Endothelial cell of umbilical vein (primary cell): ENCODE measurements at regions not wholly inside any gene's neighbourhood (a gene's known extent, or its start where the extent isn't known, plus 50 kb on each side); places are given as distances from the start of the nearest gene placed in this dataset.

ENCODE experiments used
- BruUV-seq: library from RNA; stranded (reverse); fragments of 400-500 nt; replicated peaks from 2 replicates; lab custom pipeline; 2021; lab: Mats Ljungman, UMichigan
- CTCF ChIA-PET: fragments of 300-600, 350-600 bp; sonication (Branson Sonifier 250); formaldehyde crosslinking; loops from one replicate; lab custom pipeline; 2021; ENCODE audit warnings: antibody characterized with exemption, inconsistent platforms; lab: Charles Lee
- POLR2A ChIA-PET: fragments of 300-600, 350-600 bp; sonication (Branson Sonifier 250); formaldehyde crosslinking; loops from one replicate; lab custom pipeline; 2021; ENCODE audit warnings: antibody characterized with exemption, inconsistent platforms; lab: Charles Lee
- DNase-seq: peaks from one replicate; pipeline ENCODE4 v3.0.0-alpha.2; 2011; ENCODE audit warnings: low read depth, low spot score
- FAIRE-seq: peaks from 2 replicates; lab custom pipeline; 2011; peaks lifted over from hg19 to GRCh38; lab: Jason Lieb, UNC
- H2AFZ ChIP-seq: 2 replicates; pipeline ENCODE4 v1.6.0; 2012; ENCODE audit warnings: low read depth, low read length, control low read depth, inconsistent platforms
- H3K27ac ChIP-seq: 2 replicates; pipeline ENCODE4 v1.5.1; 2011; ENCODE audit warnings: low read depth, mild to moderate bottlenecking, control low read depth, low read length, moderate library complexity; ENCODE audit not compliant: insufficient read depth
- H3K27me3 ChIP-seq, 2 experiments: 2 replicates each; pipeline versions ENCODE4 v1.6.0 to v1.6.1; 2011; ENCODE audit warnings: low read length in 2 of 2, mixed read lengths in 1 of 2; ENCODE audit not compliant: control insufficient read depth in 2 of 2, insufficient read depth in 2 of 2
- H3K36me3 ChIP-seq, 2 experiments: 2 replicates in 1 of 2; 3 replicates in 1 of 2; pipeline ENCODE4 v1.5.1; 2011; ENCODE audit warnings: low read length in 2 of 2, mild to moderate bottlenecking in 1 of 2, moderate library complexity in 1 of 2; ENCODE audit not compliant: control insufficient read depth in 2 of 2, insufficient read depth in 2 of 2; ENCODE audit errors: extremely low read depth in 1 of 2
- H3K4me1 ChIP-seq: 3 replicates; pipeline ENCODE4 v1.5.1; 2011; ENCODE audit warnings: mild to moderate bottlenecking, low read length; ENCODE audit not compliant: control insufficient read depth, insufficient read depth; ENCODE audit errors: extremely low read depth
- H3K4me2 ChIP-seq: 2 replicates; pipeline ENCODE4 v1.6.1; 2011; ENCODE audit warnings: low read length, control low read depth, mixed read lengths; ENCODE audit not compliant: insufficient read depth
- H3K4me3 ChIP-seq, 3 experiments: fragments of 200-600 bp in 1 of 3; sonication (generic), shearing (Covaris generic) in 1 of 3; replicated peaks in 1 of 3; 2 replicates each; pipeline ENCODE4 v1.5.1; 2011 to 2016; ENCODE audit warnings: control low read depth in 3 of 3, low read length in 3 of 3, mild to moderate bottlenecking in 2 of 3, inconsistent platforms in 1 of 3, low read depth in 1 of 3, moderate library complexity in 1 of 3; ENCODE audit not compliant: insufficient read depth in 1 of 3
- H3K79me2 ChIP-seq: 2 replicates; pipeline ENCODE4 v1.6.0; 2012; ENCODE audit warnings: low read length, inconsistent platforms; ENCODE audit not compliant: control insufficient read depth, insufficient read depth
- H3K9ac ChIP-seq: replicated peaks from 2 replicates; pipeline ENCODE3; 2011; ENCODE audit warnings: low read length, control low read depth; ENCODE audit not compliant: insufficient read depth; ENCODE audit errors: extremely low read depth
- H3K9me1 ChIP-seq: replicated peaks from 3 replicates; pipeline ENCODE4 v1.6.0; 2011; ENCODE audit warnings: mild to moderate bottlenecking, low read length; ENCODE audit not compliant: control insufficient read depth, insufficient read depth; ENCODE audit errors: extremely low read depth
- H3K9me3 ChIP-seq: replicated peaks from 2 replicates; pipeline ENCODE4 v1.5.1; 2012; ENCODE audit warnings: low read length, inconsistent platforms; ENCODE audit not compliant: control insufficient read depth, insufficient read depth
- H4K20me1 ChIP-seq: replicated peaks from 2 replicates; pipeline ENCODE3; 2011; ENCODE audit warnings: mild to moderate bottlenecking, low read length; ENCODE audit not compliant: control insufficient read depth, insufficient read depth; ENCODE audit errors: extremely low read depth
- EZH2 ChIP-seq: IDR thresholded peaks from 2 replicates; pipeline ENCODE4 v1.6.1; 2012; ENCODE audit warnings: borderline replicate concordance, low read depth, mild to moderate bottlenecking, moderate library complexity, low read length, inconsistent platforms; ENCODE audit not compliant: severe bottlenecking
- FOS ChIP-seq: IDR thresholded peaks from 2 replicates; pipeline ENCODE4 v1.6.1; 2011; ENCODE audit warnings: mild to moderate bottlenecking, low read length, moderate library complexity, borderline replicate concordance; ENCODE audit not compliant: insufficient read depth
- GATA2 ChIP-seq: IDR thresholded peaks from 2 replicates; pipeline ENCODE4 v1.7.0; 2011; ENCODE audit warnings: low read depth, mild to moderate bottlenecking, moderate library complexity, mixed read lengths, low read length; ENCODE audit not compliant: insufficient read length, insufficient read depth
- JUN ChIP-seq: IDR thresholded peaks from 2 replicates; pipeline ENCODE4 v1.6.1; 2011; ENCODE audit warnings: borderline replicate concordance, low read depth; ENCODE audit not compliant: insufficient read length, insufficient read depth
- MYC ChIP-seq: IDR thresholded peaks from one replicate; pipeline ENCODE4 v1.6.1; 2011; ENCODE audit warnings: mild to moderate bottlenecking, low read depth, low read length
- POLR2A ChIP-seq: IDR thresholded peaks from 2 replicates; pipeline ENCODE4 v1.6.1; 2012; ENCODE audit warnings: low read depth, mild to moderate bottlenecking, control low read depth, low read length
- POLR2AphosphoS5 ChIP-seq: IDR thresholded peaks from 2 replicates; pipeline ENCODE4 v1.6.1; 2012; ENCODE audit warnings: low read depth, mild to moderate bottlenecking, control low read depth, low read length, moderate library complexity; ENCODE audit not compliant: insufficient read depth
- dilution Hi-C: fragments of 300-500 bp; cut with MboI; formaldehyde crosslinking; loops from one replicate; pipeline ENCODE4 v1.15.0; 2019; ENCODE audit warnings: low sequenced_read_pairs; ENCODE audit not compliant: extremely low pct_ligation_motif_present
- intact Hi-C: fragments of 100-400 bp; cut with micrococcal nuclease; formaldehyde crosslinking; loops from one replicate; pipeline ENCODE4 v1.10.0; 2022
- TF ChIP-seq, protein P1 (sequence below): IDR thresholded peaks from 2 replicates; pipeline ENCODE4 v1.6.1; 2011; ENCODE audit not compliant: insufficient read depth, insufficient read length
- TF ChIP-seq, protein P2 (sequence below), 2 donors: IDR thresholded peaks; 1 replicate in 1 of 2; 2 replicates in 1 of 2; pipeline ENCODE4 v1.5.1; 2011; ENCODE audit warnings: low read length in 2 of 2, mild to moderate bottlenecking in 2 of 2, moderate library complexity in 2 of 2, control low read depth in 1 of 2, inconsistent platforms in 1 of 2, low read depth in 1 of 2; ENCODE audit not compliant: insufficient read depth in 1 of 2; ENCODE audit errors: extremely low read depth in 1 of 2

DNA sequence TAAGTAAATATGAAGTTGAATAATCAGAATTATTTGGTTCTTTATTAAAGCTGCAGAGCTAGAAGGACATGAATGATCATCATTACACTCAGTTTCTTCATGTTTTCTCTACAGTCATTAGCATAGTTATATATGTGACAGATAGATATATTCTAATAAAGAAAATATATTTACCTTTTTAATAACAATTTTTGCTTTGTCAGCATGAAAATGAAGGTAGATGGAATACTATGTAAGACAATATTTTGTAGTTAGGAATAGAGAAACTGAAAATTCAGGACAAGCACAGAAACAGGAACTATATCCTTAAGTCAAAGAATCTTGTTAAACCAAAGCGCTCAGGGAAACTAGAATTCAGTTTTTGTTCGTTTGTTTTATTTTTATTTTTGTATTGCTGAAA lies 649.9 kb upstream of the NRXN1 start:
- dilution Hi-C loops = no loop called here
- Histone ChIP-seq H3K4me2 (no peak overlapping the region), H3K4me1 (no peaks in the 10 kb centered on the region), H2AFZ (no peak overlapping the region), H3K36me3 (no peaks in the 10 kb centered on the region), H3K9me1 (no peaks in the 10 kb centered on the region), H3K9me3 (no peaks in the 10 kb centered on the region), H3K79me2 (no peaks in the 10 kb centered on the region), H3K9ac (no peak overlapping the region), H3K4me3 (no peak overlapping the region), H3K27ac (no peak overlapping the region), H3K27me3 (no peaks in the 10 kb centered on the region), H4K20me1 (no peaks in the 10 kb centered on the region)
- no peak for DNase-seq
- no peak for TF ChIP-seq POLR2AphosphoS5
- no peak for TF ChIP-seq EZH2
- no peak for TF ChIP-seq JUN
- no peak for TF ChIP-seq FOS
- TF ChIP-seq GATA2 = no peak
- TF ChIP-seq POLR2A = no peak
- TF ChIP-seq, protein P1, sequence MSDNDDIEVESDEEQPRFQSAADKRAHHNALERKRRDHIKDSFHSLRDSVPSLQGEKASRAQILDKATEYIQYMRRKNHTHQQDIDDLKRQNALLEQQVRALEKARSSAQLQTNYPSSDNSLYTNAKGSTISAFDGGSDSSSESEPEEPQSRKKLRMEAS = no peak
- TF ChIP-seq, protein P2, sequence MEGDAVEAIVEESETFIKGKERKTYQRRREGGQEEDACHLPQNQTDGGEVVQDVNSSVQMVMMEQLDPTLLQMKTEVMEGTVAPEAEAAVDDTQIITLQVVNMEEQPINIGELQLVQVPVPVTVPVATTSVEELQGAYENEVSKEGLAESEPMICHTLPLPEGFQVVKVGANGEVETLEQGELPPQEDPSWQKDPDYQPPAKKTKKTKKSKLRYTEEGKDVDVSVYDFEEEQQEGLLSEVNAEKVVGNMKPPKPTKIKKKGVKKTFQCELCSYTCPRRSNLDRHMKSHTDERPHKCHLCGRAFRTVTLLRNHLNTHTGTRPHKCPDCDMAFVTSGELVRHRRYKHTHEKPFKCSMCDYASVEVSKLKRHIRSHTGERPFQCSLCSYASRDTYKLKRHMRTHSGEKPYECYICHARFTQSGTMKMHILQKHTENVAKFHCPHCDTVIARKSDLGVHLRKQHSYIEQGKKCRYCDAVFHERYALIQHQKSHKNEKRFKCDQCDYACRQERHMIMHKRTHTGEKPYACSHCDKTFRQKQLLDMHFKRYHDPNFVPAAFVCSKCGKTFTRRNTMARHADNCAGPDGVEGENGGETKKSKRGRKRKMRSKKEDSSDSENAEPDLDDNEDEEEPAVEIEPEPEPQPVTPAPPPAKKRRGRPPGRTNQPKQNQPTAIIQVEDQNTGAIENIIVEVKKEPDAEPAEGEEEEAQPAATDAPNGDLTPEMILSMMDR (IDR thresholded peaks at IDR 0.05; ENCODE audit: extremely low read depth in 1 of 2, insufficient read depth in 1 of 2, low read depth in 1 of 2, low read length in 2 of 2) = no peak
- no peak for TF ChIP-seq MYC
- no TSS peak for BruUV-seq
- no peak for FAIRE-seq
- CTCF ChIA-PET = interaction anchor here (0.9 kb wide), 1 partner anchor 17 kb away, joined by 3 read pairs; no protein-coding TSS in a partner anchor
- intact Hi-C loops = no loop called here
- POLR2A ChIA-PET = no interaction called here
